ENCODE measurements at regions not wholly inside any gene's neighbourhood (a gene's known extent, or its start where the extent isn't known, plus 50 kb on each side); places are given as distances from the start of the nearest gene placed in this dataset.

DNA sequence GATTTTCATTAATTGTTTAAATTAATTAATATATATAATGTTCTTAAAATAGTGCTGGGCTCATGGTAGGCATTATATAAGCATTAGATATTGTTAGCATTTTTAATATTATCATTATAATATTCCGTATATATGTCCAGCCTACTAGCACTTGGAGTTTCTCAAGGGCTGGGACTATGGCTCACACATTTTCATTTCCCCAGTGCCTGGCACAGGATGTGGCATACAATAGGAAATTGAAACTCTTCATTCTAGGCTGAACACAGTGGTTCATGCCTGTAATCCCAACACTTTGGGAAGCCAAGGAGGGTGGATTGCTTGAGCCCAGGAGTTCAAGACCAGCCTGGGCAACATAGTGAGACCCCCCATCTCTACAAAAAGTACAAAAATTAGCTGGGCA lies 170.4 kb downstream of the RSL24D1 start:
- DNase-seq (ENCODE audit: low spot score), result no peak

GRCh38 chr15:55017635-55018034 lies 179.1 kb downstream of the RSL24D1 start:
- no peak for DNase-seq (ENCODE audit: low spot score)

- no peak for DNase-seq (ENCODE audit: low spot score)
Measured at GRCh38 chr15:55016225-55016624, 180.5 kb downstream of the RSL24D1 start.

GRCh38 chr15:55015093-55015445 lies 181.7 kb downstream of the RSL24D1 start:
- DNase-seq (ENCODE audit: low spot score), result no peak

- no peak for DNase-seq (ENCODE audit: low spot score)
Measured at GRCh38 chr15:55014391-55015092, 182.2 kb downstream of the RSL24D1 start.

DNA sequence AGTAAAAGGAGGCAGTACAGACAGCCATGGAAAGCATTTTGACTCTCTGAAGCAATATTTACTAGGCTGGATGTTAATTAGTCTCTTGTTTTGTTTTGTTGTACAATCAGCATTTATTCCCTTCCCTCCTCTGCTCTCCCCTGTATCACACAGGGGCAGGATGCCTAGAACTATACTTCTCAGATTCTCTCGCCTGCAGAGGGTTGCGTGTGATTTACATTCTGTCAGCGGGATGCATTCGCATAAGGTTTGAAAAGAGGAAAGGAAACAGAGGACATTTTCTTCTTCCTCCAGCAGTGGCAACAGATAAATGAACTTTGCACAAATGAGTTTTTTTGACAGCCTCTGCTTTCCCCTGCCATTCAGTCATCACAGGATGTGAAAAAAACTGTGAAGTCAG lies 188.3 kb downstream of the RSL24D1 start:
- DNase-seq (ENCODE audit: low spot score), result no peak

- no peak for DNase-seq (ENCODE audit: low spot score)
Measured at GRCh38 chr15:55007561-55007960, 189.2 kb downstream of the RSL24D1 start.

DNA sequence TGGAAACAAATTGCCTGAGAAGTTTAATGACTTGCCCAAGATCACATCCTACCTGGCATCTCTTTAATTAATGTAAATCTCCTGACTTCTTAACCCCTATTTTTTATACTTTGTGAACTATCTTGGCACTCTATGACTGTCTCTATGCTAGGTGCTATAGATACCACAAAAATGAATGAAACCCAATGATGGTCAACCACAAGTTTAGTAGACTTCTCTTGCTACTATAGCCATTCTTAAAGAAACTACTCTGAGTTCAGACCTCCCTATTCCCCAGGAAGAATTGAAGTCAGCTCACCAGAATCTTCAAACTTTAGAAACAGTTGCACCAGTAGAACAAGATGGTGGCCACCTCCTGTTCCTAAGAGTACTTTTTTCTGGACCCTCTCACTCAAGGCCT lies 191.1 kb downstream of the RSL24D1 start:
- DNase-seq (ENCODE audit: low spot score), result no peak

DNA sequence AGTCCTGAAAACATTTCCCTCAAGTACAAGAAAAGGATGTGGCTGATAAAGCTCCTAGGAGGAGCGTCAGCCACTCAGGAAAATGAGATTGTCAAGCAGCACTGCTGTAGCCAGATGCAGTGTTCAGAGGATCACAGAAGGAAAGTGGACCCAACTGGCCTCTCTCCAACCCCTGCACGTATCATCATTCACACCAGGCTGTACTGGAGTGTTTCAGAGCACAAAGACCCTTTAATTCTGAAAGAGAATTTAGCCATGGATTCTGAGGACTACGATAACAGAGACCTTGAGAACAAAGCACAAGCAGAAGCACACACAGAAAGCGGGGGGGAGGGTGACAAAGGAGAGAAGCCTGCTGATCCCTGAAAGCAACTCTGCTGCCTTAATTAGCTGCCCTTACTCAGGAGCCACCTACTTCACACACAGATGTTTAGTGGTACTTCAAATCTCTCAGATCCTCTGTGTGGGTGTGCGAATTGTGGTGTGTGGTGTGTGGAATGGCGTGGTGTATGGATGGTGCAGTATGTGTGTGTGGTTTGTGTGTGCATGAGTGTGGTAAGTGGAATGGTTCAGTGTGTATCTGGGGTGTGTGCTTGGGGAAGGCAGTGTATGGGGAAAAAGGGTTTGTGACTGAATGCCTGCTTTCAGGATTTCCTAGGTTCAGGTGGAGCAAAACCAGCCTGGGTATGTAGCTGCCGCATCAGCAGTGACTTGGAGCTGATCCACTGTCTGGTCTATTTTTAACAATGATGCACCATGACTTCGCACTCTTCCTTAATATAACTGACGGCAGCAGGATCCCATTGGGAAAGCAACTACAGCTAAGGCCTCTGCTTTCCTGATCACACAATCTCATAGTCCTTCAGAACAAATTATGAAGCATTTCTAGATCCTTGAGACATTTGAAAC lies 192.5 kb downstream of the RSL24D1 start:
- DNase-seq (ENCODE audit: low spot score), result no peak

DNA sequence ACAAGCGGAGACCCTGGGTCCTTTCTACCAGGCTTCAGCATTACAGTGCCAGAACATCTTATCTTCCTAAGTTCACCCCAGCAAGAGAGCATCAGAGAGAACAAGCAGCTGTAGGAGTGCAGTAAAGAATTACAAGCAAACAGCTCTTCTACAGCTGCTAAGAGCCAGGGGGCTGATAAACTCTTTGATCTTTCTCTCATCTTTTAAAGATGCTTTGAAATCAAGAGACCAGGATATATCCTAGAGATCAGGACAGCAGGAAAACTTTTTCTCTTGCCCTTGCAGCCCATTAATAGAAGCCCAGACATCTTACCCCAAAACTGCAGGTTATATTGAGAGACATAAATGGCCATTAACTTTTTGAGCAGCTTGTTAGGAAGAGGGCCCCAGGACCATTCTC lies 198.1 kb downstream of the RSL24D1 start:
- no peak for DNase-seq (ENCODE audit: low spot score)

- no peak for DNase-seq (ENCODE audit: low spot score)
Measured at GRCh38 chr15:54990793-54991192, 205.9 kb downstream of the RSL24D1 start.

GRCh38 chr15:54987881-54988280 lies 208.9 kb downstream of the RSL24D1 start:
- DNase-seq (ENCODE audit: low spot score), result no peak

- DNase-seq (ENCODE audit: low spot score), result no peak
Measured at GRCh38 chr15:54979964-54980363, 216.8 kb downstream of the RSL24D1 start.

GRCh38 chr15:54962637-54963036 lies 234.1 kb downstream of the RSL24D1 start:
- no peak for DNase-seq (ENCODE audit: low spot score)

DNA sequence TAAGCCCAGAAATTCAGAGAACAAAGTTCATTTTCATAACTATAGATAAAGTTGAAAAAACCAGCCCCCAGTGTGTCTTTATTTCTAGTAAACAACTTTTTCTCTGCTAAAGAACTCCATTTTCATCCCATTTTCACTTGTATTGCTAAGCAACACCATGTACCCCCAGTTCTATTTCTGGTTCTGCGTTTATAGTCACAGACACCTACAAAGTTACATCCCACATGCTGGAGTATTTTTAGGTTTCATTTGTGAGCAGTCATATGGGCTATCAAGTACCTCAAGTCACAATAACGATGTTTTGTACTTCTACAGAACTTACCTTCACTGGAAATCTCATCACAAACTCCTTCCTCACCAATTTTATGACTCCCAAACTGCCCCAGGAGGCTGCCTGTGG lies 236.5 kb downstream of the RSL24D1 start:
- no peak for DNase-seq (ENCODE audit: low spot score)

DNA sequence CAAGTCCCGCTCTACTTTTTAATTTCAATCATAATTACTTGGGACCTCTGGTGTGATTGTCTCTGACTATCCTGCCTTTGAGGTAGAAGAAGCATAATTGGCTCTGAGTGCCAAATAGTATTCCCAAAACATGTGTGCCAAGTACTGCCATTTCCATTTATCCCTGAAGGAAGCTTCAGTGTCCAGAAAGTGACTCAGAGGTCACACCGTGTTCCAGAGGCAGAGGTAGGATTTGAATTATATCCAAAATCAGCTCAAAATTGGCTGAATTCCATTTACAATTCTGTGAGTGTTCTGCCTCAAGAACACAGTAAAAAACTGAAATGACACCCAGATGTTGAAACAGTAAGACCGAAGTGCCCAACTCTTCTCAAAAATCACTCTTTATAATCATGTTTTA lies 255.3 kb downstream of the RSL24D1 start:
- DNase-seq (ENCODE audit: low spot score), result no peak

- no peak for DNase-seq (ENCODE audit: low spot score)
Measured at GRCh38 chr15:54917312-54917711, 279.4 kb downstream of the RSL24D1 start.

- DNase-seq (ENCODE audit: low spot score), result no peak
Measured at GRCh38 chr15:54915380-54915779, 281.4 kb downstream of the RSL24D1 start.

GRCh38 chr15:54884312-54884711 lies 312.4 kb downstream of the RSL24D1 start:
- DNase-seq (ENCODE audit: low spot score), result no peak

- DNase-seq (ENCODE audit: low spot score), result no peak
Measured at GRCh38 chr15:54859982-54860381, 336.8 kb downstream of the RSL24D1 start.

- DNase-seq (ENCODE audit: low spot score), result no peak
Measured at GRCh38 chr15:54854667-54855066, 342.1 kb downstream of the RSL24D1 start.

DNA sequence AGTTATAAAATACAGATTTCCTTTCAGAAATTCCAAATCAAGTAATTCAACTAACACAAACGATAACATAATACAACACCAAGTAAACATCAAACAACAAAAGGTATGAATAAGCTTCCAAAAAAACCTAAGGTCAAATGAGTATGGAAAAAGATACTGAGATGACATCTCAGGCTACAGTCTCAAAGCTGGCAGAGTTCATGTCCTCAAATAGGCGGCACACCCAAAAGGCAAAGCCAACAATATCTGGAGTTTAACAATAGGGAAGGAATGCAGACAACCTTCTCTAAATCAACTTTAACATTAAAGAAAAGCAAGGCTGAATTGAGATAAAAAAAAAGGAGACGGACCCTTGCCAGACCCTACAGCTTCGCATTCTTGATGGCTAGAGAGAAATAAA lies 346.6 kb downstream of the RSL24D1 start:
- DNase-seq (ENCODE audit: low spot score), result no peak

GRCh38 chr15:54843006-54843405 lies 353.7 kb downstream of the RSL24D1 start:
- no peak for DNase-seq (ENCODE audit: low spot score)

Measured in ureter (tissue), 1 donor.